Left cardiac atrium (tissue), 4 donors: ENCODE measurements at regions not wholly inside any gene's neighbourhood (a gene's known extent, or its start where the extent isn't known, plus 50 kb on each side); places are given as distances from the start of the nearest gene placed in this dataset.

ENCODE experiments used
- ATAC-seq, 2 donors: fragments of 200-7000 bp; cut with Tn5 transposase; one replicate each; pipeline ENCODE4 v1.9.1; 2020; ENCODE audit warnings: mild to moderate bottlenecking in 2 of 2, moderate library complexity in 2 of 2
- DNase-seq: peaks from one replicate; pipeline ENCODE4 v3.0.0-alpha.2; 2020
- intact Hi-C, 2 donors: fragments of 100-400 bp; cut with DNase I; formaldehyde crosslinking; loops; one replicate each; pipeline versions ENCODE4 v1.14.1 to v1.15.1; 2022 to 2023
- donor health status: DM: no; HTN: yes; CAD: no.
- donor health status: DM: no; HTN: yes; CAD: no; lungs with severe emphysema.
- donor health status: DM: yes; HTN: yes; CAD: no.
- donor health status: Dilated cardiomyopathy.

DNA sequence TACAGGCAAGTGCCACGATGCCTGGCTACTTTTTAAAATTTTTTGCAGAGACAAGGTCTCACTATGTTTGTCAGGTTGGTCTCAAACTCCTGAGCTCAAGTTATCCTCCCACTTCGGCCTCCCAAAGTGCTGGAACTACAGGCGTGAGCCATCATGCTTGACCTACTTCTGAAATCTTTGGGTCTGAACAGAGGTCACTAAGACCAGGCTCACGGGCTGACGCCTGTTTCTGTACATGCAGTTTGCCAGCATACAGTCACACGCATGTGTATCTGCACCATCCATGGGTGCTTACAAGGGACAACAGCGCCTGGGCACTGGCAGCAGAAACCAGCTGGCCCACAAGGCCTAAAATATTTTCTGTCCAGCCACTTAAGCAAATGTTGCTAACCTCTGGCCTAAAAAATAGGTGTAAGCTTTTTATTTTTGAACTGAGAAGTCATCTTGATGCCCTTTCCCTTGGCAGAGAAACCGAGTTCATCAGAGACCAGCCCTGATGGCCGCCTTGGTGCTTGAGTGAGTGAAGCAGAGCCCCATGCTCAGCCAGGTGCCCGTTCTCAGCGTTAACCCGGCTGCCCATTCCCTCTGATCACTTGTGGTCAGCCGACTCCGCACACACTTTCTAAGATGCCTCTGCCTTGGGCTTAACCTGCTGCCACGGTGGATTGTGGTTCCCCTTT, 425.2 kb downstream of the OCA2 start:
- DNase-seq (no peak), ATAC-seq (no peak)
- intact Hi-C loops = no loop called here

DNA sequence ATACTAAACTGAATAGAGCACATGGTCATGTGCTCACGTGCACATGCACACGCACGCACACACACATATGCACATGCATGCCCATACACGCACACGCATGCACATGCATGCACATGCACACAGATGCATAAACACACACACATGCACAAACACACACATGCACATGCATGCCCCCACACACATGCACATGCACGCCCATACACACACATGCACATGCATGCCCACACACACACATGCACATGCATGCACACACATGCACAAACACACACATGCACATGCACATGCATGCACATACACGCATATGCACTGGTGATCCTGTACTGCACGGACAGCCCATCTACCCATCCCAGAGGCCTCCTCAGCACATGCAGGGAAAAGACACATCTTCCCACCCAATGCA, 426.6 kb downstream of the OCA2 start:
- ATAC-seq = no peak
- DNase-seq = no peak
- intact Hi-C loops = no loop called here

DNA sequence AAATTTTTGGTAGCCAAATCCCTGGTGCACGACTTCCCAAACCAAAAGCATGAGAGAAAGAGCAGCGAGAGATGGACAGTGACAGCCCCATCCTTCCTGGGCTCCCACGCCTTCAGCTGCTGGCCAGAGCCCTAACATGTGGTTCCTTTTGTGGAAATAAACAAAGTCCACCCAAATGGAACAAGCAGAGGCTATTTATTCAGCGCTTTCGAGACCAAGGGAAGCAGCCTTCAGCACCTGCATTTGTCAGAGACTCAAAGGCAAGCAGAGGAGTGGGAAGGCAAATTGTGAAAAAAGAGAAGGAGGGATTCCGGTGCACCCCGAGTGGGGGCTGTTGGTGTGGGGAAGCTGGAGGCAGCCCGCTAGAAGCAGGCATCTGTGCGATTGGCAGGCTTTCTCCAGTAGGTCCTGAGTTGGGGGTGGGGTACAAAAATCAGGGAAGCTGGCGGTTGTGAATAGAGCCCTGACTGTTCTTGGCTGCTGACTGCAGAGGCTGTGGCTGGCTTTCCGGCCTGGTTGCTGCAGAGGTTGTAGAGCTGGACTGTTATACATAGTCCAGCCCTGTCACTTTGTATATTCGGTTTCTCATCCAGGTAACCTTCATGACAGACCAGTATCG, 427.2 kb downstream of the OCA2 start:
- intact Hi-C loops = no loop called here
- ATAC-seq (no peak), DNase-seq (no peak)

DNA sequence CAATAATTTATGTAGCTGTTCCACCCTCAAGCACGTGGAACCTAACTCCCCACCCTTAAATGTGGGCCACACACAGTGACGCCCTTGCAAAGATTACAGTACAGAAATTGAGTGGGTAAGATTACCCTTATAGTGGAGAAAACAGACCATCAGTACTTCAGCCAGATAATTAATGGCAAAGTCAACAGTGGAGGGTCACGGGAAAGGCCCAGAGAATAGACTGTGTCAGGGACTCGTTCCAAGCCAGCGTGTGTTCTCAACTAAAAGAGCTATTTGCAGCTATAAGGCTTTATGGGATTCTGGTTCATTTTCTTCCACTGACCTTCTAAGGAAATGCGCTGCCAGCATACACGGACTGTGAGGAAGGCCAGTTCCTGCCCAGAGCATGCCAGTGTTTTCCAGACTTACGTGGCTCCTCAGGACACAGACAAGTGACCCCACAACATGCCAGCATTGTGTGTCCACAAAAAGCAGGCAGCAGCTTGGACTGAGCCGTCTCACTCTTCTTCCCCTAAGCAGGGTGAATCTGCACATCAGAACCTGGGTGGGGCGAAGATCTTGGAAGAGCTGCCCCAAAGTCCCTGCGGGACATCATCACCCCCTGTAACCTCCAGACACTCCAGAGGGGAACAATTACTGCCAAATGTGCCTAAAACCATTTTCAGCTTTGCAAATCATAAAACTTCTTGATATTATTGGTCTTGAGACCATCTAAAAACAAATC, 428.5 kb downstream of the OCA2 start:
- DNase-seq (no peak), ATAC-seq (no peak)
- intact Hi-C loops = no loop called here

DNA sequence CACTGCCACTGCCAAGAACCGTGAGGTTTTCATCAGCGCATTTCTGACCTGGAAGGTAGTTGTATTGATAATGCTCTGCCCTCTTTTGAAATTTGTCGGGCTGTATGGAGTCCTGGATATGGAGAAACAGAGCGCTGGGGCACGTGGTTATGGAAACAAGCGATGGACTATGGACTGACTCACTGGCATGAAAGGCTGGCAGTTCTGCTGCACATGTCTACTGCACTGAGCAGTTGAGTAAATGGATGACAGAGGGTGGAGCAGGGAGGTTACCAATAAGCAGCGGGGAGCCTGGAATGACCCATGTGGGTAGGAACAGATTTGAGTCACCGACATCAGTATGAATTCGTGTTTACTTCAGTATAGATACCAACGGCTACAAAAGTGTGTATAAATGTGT, 429.5 kb downstream of the OCA2 start:
- DNase-seq = no peak
- no peak for ATAC-seq
- intact Hi-C loops = no loop called here

DNA sequence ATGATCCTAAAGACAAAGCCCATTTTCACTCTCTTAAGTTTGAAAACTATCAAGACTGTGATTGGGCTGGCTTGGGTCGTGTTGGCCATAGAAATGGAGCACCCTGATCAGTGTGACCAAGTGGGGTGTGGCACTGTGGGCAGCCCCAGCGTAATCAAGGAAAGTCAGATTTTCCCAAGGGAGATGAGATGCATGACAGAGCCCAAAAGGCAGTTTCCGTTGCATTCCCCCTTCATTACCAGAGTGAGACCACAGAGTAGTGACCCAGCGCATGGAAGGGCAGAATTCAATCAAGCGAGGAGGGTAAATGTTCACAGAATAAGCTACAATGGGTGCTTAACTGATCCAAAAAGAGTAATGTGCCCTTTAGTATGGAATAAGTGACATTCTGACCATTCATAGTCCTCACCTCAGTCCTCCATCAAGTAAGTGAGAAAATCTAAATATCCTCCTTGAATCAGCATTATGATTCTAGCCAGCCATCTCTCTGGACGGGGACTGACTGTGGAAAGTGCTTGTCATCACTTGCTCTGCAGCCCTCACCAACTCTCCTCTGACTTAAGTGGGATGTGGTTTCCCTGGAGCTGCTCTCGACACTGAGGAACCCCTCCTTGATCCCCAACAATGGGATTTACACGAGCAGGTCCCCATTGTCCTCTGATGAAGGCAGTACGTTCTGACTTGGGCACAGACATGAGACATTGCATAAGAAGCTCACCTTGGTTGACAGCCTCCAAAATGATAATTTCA, 430.5 kb downstream of the OCA2 start:
- intact Hi-C loops = no loop called here
- no peak for ATAC-seq
- DNase-seq = no peak

DNA sequence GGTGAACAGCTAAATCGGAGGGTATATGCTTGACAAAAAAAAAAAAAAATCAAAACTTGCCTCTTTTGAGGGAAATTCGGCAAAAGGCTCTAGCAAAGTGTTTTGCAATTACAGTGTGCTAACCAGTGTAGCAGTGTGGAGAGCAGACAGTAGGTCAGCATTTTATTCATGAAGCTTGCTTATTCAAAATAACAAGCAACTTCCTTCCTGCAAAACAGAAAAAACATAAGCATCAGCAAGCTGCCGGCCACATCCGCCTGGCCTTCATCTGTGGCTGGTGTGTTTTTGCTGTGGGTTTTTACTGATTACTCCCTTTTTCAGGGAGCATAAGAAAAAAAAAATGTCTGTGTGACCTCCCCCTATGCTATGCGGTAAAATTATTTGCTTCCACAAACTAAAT, 434.1 kb downstream of the OCA2 start:
- DNase-seq (no peak), ATAC-seq (no peak)
- intact Hi-C loops = no loop called here

DNA sequence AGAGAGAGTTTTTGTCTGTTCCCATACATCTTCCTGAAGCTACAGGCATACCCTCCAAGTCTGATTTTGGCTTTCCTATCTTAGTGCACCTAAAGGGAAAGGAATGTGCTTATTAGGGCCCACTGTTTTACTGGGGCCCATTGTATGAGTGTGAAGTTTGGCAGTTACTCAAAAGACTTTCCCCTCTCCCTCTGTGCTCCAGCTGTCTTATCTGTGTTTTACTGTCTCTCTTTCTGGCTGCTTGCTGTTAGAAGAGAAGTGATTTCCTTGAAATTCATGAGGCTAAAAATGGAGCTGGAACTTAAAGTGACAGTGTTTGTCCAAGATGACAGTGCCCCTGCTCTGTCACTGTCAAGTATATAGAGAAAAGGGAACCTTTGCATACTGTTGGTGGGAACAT, 436.2 kb downstream of the OCA2 start:
- no peak for DNase-seq
- no peak for ATAC-seq
- intact Hi-C loops = no loop called here

DNA sequence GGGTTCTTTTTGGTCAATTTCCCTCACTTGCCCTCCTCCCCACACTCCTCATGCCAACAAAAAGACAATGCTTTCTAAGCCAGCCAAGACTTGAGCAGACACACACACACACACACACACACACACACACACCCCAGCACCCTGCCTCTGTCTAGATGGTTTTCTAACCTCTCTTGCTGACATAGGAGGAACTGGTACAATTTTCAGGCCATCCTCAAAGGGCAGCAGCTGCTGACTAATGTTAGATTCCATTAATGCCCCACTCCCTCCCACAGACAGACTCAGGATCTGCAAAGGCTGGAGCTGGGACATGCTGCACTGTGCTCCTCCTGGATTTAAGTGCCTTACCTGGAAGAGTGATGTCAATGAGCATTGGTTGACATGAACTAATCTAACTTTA, 438.4 kb downstream of the OCA2 start:
- DNase-seq = no peak
- intact Hi-C loops = no loop called here
- no peak for ATAC-seq

DNA sequence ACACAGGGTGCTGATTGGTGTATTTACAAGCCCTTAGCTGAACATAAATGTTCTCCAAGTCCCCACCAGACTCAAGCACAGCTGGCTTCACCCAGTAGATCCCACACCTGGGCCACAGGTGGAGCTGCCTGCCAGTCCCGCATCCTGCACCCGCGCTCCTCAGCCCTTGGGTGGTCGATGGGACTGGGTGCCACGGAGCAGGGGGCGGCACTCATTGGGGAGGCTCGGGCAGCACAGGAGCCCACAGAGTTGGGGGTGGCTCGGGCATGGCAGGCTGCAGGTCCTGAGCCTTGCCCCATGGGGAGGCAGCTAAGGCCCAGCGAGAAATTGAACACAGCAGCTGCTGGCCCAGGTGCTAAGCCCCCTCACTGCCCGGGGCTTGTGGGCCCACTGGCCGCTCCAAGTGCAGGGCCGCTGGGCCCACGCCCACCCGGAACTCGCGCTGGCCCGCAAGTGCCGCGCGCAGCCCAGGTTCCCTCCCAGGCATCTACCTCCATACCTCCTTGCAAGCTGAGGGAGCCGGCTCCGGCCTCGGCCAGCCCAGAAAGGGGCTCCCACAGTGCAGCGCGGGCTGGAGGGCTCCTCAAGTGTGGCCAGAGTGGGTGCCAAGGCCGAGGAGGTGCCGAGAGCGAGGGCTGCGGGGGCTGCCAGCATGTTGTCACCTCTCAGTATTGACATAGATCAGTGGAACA, 442.7 kb downstream of the OCA2 start:
- ATAC-seq (no peak), DNase-seq (no peak)
- intact Hi-C loops = no loop called here

DNA sequence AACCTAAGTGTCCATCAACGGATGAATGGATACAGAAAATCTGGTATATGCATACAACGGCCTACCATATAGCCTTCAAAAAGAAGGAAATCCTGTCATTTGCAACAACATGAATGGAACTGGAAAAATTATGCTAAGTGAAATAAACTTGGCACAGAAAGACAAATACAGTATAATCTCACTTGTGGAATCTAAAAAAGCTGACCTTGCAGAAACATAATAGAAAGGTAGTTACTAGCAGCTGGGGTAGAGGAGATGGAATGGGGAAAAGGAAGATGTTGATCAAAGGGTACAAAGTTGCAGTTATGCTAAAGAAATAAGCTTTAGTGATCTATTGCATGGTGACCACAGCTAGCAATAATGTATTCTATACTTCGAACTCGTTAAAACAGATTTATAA, 444.1 kb downstream of the OCA2 start:
- no peak for ATAC-seq
- no peak for DNase-seq
- intact Hi-C loops = no loop called here

DNA sequence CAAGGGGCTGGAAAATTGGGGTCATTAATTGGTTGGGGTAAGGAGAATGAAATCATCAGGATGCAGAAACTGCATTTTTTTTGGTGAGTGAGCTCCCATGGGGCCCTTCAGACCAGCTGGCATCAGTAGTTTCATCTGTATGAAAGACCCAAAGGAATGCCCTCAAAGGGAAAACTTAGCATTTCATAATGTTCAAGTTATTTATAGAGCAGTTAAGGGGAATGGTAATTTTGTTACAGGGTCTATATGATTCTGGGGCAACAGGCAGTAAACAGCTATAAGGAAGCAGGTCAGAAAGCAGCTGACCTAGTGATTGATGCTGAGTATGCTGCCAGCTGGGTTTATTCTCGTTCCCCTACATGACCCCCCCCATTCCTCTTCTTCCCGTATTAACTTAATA, 448.9 kb downstream of the OCA2 start:
- no peak for DNase-seq
- intact Hi-C loops = no loop called here

DNA sequence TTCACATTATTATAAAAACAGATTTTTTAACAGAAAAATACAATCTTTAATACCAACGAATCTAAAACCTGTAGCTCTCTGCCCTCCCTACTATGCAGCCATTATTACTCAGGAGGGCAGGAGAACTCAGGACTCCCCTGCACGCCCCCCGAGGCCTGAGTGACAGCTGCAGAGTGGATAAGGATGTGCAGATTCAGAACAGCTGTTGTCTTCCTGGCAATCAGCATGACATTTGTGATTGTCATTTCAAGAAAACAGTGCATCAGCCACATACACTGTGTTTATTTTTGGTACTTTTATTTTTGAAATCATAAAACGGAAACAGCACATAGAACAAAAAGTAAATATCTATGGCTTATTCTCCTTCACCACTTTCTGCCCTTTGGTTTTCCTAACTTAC, 450.8 kb downstream of the OCA2 start:
- DNase-seq = no peak
- ATAC-seq = no peak
- intact Hi-C loops = no loop called here

More for the DNA sequence above, 448.9 kb downstream of the OCA2 start:
- no peak for ATAC-seq

DNA sequence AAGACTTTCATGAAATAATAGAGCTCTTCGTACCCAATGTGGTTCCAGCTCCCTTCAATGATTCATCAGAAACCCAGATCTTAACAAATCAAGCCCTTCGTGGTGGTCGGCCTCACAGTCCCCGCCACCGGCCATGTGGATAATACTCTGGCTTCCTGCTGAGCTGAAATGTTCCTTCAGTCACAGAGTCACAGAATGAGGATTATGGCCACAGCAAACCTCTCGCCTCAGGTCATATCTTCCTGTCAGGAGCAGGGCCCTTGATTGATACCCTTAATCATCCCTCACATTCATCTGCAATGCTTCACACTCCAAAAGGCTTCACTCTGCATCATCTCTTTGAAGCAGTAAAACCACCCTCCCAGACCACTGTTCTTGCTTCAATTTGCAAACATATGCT, 452.6 kb downstream of the OCA2 start:
- ATAC-seq (no peak), DNase-seq (no peak)
- intact Hi-C loops = no loop called here

DNA sequence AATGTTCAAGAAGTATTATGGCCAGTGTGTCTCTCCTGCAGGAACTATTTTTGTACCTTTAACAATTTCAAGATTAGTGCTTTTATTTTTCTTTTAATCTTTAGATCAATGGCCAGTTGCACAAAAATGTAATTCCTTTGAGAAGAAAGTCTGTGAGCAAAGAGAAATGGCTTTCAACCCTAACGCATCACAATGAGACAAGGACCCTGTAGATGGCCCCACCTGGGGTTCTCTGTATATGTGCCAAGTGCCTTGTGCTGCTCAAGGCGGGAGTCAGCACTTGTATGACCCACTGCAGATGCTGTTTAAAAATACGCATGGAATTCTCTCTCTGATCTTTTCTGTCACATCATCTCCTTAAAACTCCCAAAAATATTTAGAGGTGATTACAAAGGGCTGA, 453.4 kb downstream of the OCA2 start:
- ATAC-seq = no peak
- intact Hi-C loops = no loop called here
- no peak for DNase-seq

DNA sequence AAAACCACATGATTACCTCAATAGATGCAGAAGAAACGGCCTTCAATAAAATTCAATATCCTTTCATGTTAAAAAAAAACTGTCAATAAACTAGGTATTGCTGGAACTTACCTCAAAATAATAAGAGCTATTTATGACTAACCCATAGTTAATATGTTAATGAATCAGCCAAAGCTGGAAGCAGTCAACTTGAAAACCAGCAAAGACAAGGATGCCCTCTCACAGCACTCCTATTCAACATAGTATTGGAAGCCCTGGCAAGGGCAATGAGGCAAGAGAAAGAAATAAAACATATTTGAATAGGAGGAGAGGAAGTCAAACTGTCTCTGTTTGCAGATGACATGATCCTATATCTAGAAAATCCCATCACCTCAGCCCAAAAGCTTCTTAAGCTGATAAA, 456.1 kb downstream of the OCA2 start:
- no peak for ATAC-seq
- no peak for DNase-seq
- intact Hi-C loops = no loop called here

DNA sequence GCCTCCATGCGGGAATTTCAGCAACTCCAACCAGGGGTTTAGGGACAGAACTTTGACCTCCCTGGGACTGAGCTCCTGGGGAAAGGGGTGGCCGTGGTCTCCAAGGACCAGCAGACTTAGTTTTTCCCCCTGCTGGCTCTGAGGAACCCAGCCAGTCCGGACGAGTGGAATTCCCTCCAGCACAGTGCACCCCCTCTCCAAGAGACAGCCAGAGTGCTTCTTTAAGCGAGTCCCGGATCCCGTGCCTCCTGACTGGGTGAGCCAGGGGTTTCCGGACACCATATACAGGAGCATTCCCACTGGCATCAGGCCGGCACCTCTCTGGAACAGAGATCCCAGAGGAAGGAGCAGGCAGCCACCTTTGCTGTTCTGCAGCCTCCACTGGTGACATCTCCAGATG, 459.5 kb downstream of the OCA2 start:
- ATAC-seq (no peak), DNase-seq (no peak)
- intact Hi-C loops = no loop called here

DNA sequence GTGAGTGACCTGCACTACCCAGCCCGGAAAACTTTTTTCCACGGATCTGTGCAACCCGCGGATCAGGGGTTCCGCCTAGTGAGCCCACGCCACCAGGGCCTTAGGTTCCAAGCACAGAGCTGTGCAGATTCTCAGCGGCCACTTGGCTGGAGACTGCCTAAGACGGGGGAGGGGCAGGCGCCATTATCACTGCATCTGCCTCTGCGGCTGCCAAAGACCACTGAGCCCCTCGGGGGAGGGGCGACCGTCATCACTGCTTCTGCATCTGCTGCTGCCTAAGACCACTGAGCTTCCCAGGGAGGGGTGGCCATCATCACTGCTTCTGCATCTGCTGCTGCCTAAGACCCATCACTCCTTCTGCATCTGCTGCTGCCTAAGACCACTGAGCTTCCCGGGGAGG, 460.2 kb downstream of the OCA2 start:
- intact Hi-C loops = no loop called here
- DNase-seq (no peak), ATAC-seq (no peak)

DNA sequence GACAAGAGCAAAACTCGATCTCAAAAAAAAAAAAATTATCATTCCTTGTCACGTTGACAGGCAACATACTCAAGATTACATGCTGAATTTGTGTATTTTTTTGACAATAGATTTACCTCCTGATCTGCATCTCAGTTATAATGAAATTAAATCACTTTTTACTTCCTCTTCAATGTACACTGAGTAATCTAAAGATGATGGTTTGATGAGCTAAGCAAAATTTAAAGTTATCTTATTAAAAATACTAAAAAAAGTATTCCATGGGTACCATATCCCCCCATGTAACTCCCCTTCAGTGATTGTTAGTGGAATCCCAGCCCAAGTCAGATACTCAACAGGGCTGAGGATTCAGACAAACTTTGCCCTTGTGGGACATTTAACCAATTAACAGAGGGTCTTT, 463.2 kb downstream of the OCA2 start:
- intact Hi-C loops = no loop called here
- ATAC-seq (no peak), DNase-seq (no peak)

DNA sequence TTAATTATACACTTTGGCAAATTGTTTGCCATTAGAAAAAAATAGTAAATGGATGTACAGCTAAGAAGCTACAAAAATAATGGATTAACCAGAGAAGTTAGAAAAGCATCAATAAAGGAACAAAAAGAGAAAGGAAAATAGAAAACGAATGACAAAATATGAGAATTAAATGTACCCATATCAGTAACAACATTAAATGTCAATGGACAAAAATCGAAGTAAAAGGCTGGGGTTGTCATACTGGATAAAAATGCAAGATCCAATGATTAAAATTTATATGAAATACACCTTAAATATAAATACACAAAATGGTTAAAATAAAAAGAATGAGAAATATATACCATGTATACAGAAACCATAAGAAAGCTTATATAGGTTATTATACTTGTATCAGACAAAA, 470.6 kb downstream of the OCA2 start:
- intact Hi-C loops = no loop called here
- no peak for ATAC-seq
- no peak for DNase-seq
